Activated naive CD4-positive, alpha-beta T cell treated with anti-CD3 and anti-CD28 coated beads for 36 hours (primary cell): ENCODE measurements at regions not wholly inside any gene's neighbourhood (a gene's known extent, or its start where the extent isn't known, plus 50 kb on each side); places are given as distances from the start of the nearest gene placed in this dataset.
A peak's percentile ranks its signal among the peaks of the same experiment; 100 is the strongest.

ENCODE experiments used
- CTCF ChIA-PET: fragments of 350-600 bp; sonication (Branson Sonifier 250); formaldehyde crosslinking; loops from one replicate; lab custom pipeline; 2021; ENCODE audit warnings: antibody characterized with exemption; lab: Charles Lee
- DNase-seq: peaks from one replicate; pipeline ENCODE4 v3.0.0-alpha.2; 2020
- H3K27ac Mint-ChIP-seq: one replicate; pipeline ENCODE4 v1.8.0; 2021; ENCODE audit warnings: mild to moderate bottlenecking, mixed read lengths
- H3K27me3 Mint-ChIP-seq: one replicate; pipeline ENCODE4 v1.8.0; 2021; ENCODE audit warnings: low read depth, mixed read lengths
- H3K36me3 Mint-ChIP-seq: one replicate; pipeline ENCODE4 v1.8.0; 2021; ENCODE audit warnings: low read depth, mixed read lengths
- H3K4me1 Mint-ChIP-seq: one replicate; pipeline ENCODE4 v1.8.0; 2021; ENCODE audit warnings: low read depth, mixed read lengths
- H3K4me3 Mint-ChIP-seq: one replicate; pipeline ENCODE4 v1.8.0; 2021; ENCODE audit warnings: mild to moderate bottlenecking, moderate library complexity, mixed read lengths
- H3K9me3 Mint-ChIP-seq: one replicate; pipeline ENCODE4 v1.8.0; 2021; ENCODE audit warnings: mixed read lengths
- intact Hi-C: fragments of 100-400 bp; cut with micrococcal nuclease; formaldehyde crosslinking; loops from one replicate; pipeline ENCODE4 v1.15.1; 2023

- H3K27ac Mint-ChIP-seq = no peak overlapping the region
- H3K4me1 Mint-ChIP-seq = no peaks in the 10 kb centered on the region
- peak; percentile 4 for DNase-seq
- no peaks in the 10 kb centered on the region for H3K27me3 Mint-ChIP-seq
- H3K4me3 Mint-ChIP-seq = no peak overlapping the region
- CTCF ChIA-PET = no interaction called here
- H3K9me3 Mint-ChIP-seq = no peaks in the 10 kb centered on the region
- peaks cover 4% of the 10 kb centered on the region for H3K36me3 Mint-ChIP-seq
- intact Hi-C loops = no loop called here
Observed at GRCh38 chr1:58361134-58361533, 185.4 kb downstream of the OMA1 start.

GRCh38 chr1:58358346-58358745 is 188.2 kb downstream of the OMA1 start:
- intact Hi-C loops = no loop called here
- no peak overlapping the region for H3K27ac Mint-ChIP-seq

DNA sequence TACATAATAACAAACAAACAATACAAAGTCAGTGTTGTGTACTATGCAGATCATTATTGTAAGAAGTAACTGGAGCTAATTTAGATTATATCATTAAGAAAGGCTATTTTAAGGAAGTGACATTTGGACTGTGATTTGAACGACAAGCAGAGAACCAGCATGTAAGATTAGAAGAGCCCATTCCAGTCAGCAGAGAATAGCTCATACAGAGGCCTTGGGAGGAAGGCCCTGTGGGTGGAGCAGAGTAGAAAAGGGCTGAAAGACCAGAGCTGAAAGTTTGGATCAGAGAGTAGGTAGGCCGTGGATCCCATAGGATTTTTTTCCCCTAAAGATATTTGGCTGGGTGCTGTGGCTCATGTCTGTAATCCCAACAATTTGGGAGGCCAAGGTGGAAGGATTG is 190.1 kb downstream of the OMA1 start:
- no peak overlapping the region for H3K4me3 Mint-ChIP-seq
- H3K36me3 Mint-ChIP-seq = peaks cover 2% of the 10 kb centered on the region
- no peaks in the 10 kb centered on the region for H3K4me1 Mint-ChIP-seq
- CTCF ChIA-PET = no interaction called here
- H3K27ac Mint-ChIP-seq = no peak overlapping the region
- H3K9me3 Mint-ChIP-seq = peaks cover 3% of the 10 kb centered on the region
- intact Hi-C loops = no loop called here
- H3K27me3 Mint-ChIP-seq = no peaks in the 10 kb centered on the region
- no peak for DNase-seq

More at GRCh38 chr1:58358346-58358745, 188.2 kb downstream of the OMA1 start:
- H3K36me3 Mint-ChIP-seq = peaks cover 4% of the 10 kb centered on the region
- CTCF ChIA-PET = no interaction called here
- H3K4me3 Mint-ChIP-seq = no peak overlapping the region
- DNase-seq = no peak
- no peaks in the 10 kb centered on the region for H3K27me3 Mint-ChIP-seq
- no peaks in the 10 kb centered on the region for H3K9me3 Mint-ChIP-seq
- no peaks in the 10 kb centered on the region for H3K4me1 Mint-ChIP-seq

- peaks cover 11% of the 10 kb centered on the region for H3K9me3 Mint-ChIP-seq
- peaks cover 7% of the 10 kb centered on the region for H3K36me3 Mint-ChIP-seq
- no peaks in the 10 kb centered on the region for H3K27me3 Mint-ChIP-seq
- CTCF ChIA-PET = no interaction called here
- DNase-seq = no peak
- H3K4me1 Mint-ChIP-seq = no peaks in the 10 kb centered on the region
- H3K27ac Mint-ChIP-seq = no peak overlapping the region
- intact Hi-C loops = no loop called here
- H3K4me3 Mint-ChIP-seq = no peak overlapping the region
Observed at GRCh38 chr1:58353168-58353567, 193.4 kb downstream of the OMA1 start.

DNA sequence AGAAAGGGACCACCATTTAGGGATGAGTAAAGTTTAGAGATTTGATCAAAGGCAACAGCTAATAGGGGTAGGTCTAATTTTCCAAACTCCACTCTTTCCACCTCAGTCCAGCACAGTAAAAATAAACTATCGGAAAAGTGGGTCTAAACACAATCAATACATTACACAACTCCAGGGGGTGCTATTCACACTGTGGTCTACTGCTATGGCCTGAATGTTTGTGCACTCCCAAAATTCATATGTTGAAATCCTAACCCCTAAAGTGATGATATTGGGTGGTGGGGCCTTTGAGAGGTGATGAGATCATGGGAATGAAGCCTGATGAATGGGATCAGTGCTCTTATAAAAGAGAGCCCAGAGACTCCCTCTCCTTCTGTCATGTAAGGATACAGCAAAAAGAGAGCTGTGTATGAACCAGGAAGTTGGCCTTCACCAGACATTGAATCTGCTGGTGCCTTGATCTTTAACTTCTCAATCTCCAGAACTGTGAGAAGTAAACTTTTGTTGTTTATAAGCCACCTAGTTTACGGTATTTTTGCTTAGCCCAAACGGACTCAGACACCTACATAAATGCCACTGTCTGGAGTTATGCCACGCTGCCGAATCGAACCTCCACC is 193.9 kb downstream of the OMA1 start:
- Mint-ChIP-seq H3K36me3 (peaks cover 7% of the 10 kb centered on the region), H3K4me3 (no peak overlapping the region), H3K27ac (no peak overlapping the region), H3K4me1 (no peaks in the 10 kb centered on the region), H3K27me3 (no peaks in the 10 kb centered on the region), H3K9me3 (peaks cover 11% of the 10 kb centered on the region)
- intact Hi-C loops = no loop called here
- CTCF ChIA-PET = no interaction called here
- DNase-seq = no peak

GRCh38 chr1:58346036-58346355 is 200.5 kb downstream of the OMA1 start:
- no peak for DNase-seq
- Mint-ChIP-seq H3K27ac (no peak overlapping the region), H3K27me3 (no peaks in the 10 kb centered on the region), H3K4me1 (no peaks in the 10 kb centered on the region), H3K4me3 (no peak overlapping the region), H3K9me3 (peaks cover 4% of the 10 kb centered on the region), H3K36me3 (peaks cover 1% of the 10 kb centered on the region)
- CTCF ChIA-PET = interaction anchor here (1.0 kb wide), 1 partner anchor 16 kb away, joined by 3 read pairs; no protein-coding TSS in a partner anchor
- intact Hi-C loops = no loop called here

DNA sequence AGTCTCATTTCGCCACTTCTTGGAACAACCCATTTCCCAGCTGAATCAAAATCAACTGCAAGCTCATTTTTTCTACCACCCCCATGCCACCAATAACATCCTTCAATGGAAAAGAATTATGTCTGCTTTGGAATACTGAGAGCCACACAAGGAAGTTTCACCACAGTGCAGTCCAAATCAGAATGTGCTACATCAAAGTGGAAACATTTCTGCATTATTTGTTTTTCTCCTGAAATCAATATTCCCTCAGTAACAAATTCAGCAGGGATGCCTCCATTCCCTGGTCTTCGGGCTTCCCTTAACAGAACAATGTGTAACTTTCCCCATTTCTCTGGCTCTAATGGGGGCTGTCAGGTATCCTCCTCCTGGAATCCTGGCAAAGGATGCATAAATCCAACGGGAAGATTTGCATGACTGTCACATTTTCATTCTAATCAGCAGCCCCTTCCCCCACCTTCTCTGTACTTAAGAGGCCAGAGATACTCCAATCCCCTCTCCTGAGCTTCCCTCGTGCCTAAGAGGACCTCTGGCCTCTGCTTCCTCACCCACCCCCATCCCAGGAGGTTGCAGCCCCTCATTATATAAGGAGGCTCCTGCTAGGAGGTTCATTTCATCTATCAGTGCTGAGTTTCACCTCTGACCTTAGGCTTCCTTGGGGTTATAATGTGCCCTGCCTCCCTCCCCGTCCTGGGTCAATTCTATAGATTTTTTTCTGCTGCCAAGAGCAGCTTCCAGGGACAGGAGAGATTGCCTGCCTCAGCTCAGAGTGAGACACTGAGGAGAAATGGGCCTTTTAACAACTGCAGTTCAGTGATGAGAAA is 201.1 kb downstream of the OMA1 start:
- Mint-ChIP-seq H3K4me3 (no peak overlapping the region), H3K27me3 (no peaks in the 10 kb centered on the region), H3K9me3 (no peaks in the 10 kb centered on the region), H3K27ac (no peak overlapping the region), H3K4me1 (no peaks in the 10 kb centered on the region), H3K36me3 (no peaks in the 10 kb centered on the region)
- intact Hi-C loops = no loop called here
- DNase-seq = no peak
- CTCF ChIA-PET = interaction anchor here (1.0 kb wide), 1 partner anchor 16 kb away, joined by 3 read pairs; no protein-coding TSS in a partner anchor

DNA sequence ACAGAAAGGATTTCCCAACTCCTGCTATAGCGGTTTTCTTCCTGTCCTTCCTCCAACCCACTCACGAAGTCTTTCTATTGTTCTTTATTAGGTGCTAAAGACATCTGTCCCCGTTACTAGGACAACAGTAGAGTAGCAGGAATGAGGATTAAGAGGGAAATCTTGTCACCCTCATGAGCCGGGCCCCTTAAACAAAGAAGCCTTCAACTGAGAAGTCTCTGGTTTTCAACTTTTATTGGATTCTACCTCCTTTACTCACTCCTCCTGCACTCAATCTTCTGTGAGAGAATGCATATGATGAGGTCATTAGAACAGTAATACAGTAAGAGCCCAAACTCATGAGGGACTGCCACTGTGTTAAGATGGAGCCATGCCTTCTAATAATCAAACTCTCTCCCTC is 206.3 kb downstream of the OMA1 start:
- Mint-ChIP-seq H3K27ac (no peak overlapping the region), H3K9me3 (no peaks in the 10 kb centered on the region), H3K27me3 (no peaks in the 10 kb centered on the region), H3K4me1 (peaks cover 3% of the 10 kb centered on the region), H3K36me3 (no peaks in the 10 kb centered on the region), H3K4me3 (no peak overlapping the region)
- intact Hi-C loops = no loop called here
- CTCF ChIA-PET = no interaction called here
- no peak for DNase-seq

DNA sequence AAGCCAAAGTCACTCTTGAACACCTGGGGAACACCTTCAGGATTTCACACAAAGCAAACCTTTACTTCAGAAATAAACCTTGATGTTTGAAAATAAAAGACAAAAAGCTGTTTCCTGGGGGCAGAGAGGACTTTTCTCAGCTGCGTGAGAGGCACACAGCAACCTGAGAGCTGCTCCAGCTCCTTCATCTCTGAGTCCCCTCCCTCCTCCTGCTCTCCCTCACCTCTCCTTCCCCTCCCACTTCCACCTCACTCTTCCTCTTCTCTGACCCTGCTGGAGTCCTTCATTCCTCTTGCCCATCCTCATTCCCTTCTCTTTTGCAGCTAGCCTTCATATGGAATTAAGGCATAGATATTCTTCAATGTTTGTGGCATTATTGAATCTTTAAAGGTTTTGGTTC is 208.4 kb downstream of the OMA1 start:
- H3K4me1 Mint-ChIP-seq = peaks cover 3% of the 10 kb centered on the region
- intact Hi-C loops = no loop called here
- no peaks in the 10 kb centered on the region for H3K36me3 Mint-ChIP-seq
- no peak overlapping the region for H3K27ac Mint-ChIP-seq
- DNase-seq = no peak
- no peaks in the 10 kb centered on the region for H3K27me3 Mint-ChIP-seq
- no peak overlapping the region for H3K4me3 Mint-ChIP-seq
- no peaks in the 10 kb centered on the region for H3K9me3 Mint-ChIP-seq
- CTCF ChIA-PET = interaction anchor here (0.7 kb wide), 1 partner anchor 314 kb away, joined by 3 read pairs; no protein-coding TSS in a partner anchor

GRCh38 chr1:58333511-58333910 is 213.0 kb downstream of the OMA1 start:
- DNase-seq = no peak
- Mint-ChIP-seq H3K27me3 (no peaks in the 10 kb centered on the region), H3K36me3 (no peaks in the 10 kb centered on the region), H3K9me3 (no peaks in the 10 kb centered on the region), H3K4me1 (peaks cover 3% of the 10 kb centered on the region), H3K27ac (no peak overlapping the region), H3K4me3 (no peak overlapping the region)
- intact Hi-C loops = no loop called here
- CTCF ChIA-PET = no interaction called here

GRCh38 chr1:58331156-58331555 is 215.4 kb downstream of the OMA1 start:
- H3K36me3 Mint-ChIP-seq = no peaks in the 10 kb centered on the region
- no peak for DNase-seq
- intact Hi-C loops = no loop called here
- no peak overlapping the region for H3K4me3 Mint-ChIP-seq
- CTCF ChIA-PET = no interaction called here
- peaks cover 5% of the 10 kb centered on the region for H3K4me1 Mint-ChIP-seq
- no peaks in the 10 kb centered on the region for H3K9me3 Mint-ChIP-seq
- H3K27me3 Mint-ChIP-seq = no peaks in the 10 kb centered on the region
- H3K27ac Mint-ChIP-seq = no peak overlapping the region

GRCh38 chr1:58325866-58326265 is 220.7 kb downstream of the OMA1 start:
- CTCF ChIA-PET = no interaction called here
- Mint-ChIP-seq H3K9me3 (peaks cover 4% of the 10 kb centered on the region), H3K4me3 (no peak overlapping the region), H3K4me1 (peaks cover 26% of the 10 kb centered on the region), H3K27me3 (no peaks in the 10 kb centered on the region), H3K27ac (no peak overlapping the region), H3K36me3 (peaks cover 4% of the 10 kb centered on the region)
- DNase-seq = peak; percentile 8
- intact Hi-C loops = no loop called here

- intact Hi-C loops = loop anchor here (1.0 kb wide), 1 partner anchor 222 kb away; the partner anchor contains the start of gene OMA1
- Mint-ChIP-seq H3K4me1 (peaks cover 26% of the 10 kb centered on the region), H3K27me3 (no peaks in the 10 kb centered on the region), H3K27ac (peak overlapping the region; percentile 52), H3K4me3 (peak overlapping the region; percentile 1), H3K9me3 (peaks cover 4% of the 10 kb centered on the region), H3K36me3 (peaks cover 6% of the 10 kb centered on the region)
- CTCF ChIA-PET = no interaction called here
- peak; percentile 48 for DNase-seq
Observed at GRCh38 chr1:58324558-58324957, 222.0 kb downstream of the OMA1 start.
